ENCODE measurements at regions not wholly inside any gene's neighbourhood (a gene's known extent, or its start where the extent isn't known, plus 50 kb on each side); places are given as distances from the start of the nearest gene placed in this dataset.

- TF ChIP-seq RAD21 (IDR thresholded peaks at IDR 0.05; ENCODE audit: low read length) (no peak), GABPA (IDR thresholded peaks at IDR 0.05; ENCODE audit: low read depth) (no peak), FOXJ3 (CRISPR knock-in tag; IDR thresholded peaks at IDR 0.05) (no peak), MEF2A (IDR thresholded peaks at IDR 0.05; ENCODE audit: borderline replicate concordance, low read depth) (no peak), YY1 (IDR thresholded peaks at IDR 0.05; ENCODE audit: low read depth) (no peak), GATA2 (CRISPR knock-in tag; IDR thresholded peaks at IDR 0.05) (no peak), MAX (IDR thresholded peaks at IDR 0.05; ENCODE audit: low read depth) (no peak), IRF3 (IDR thresholded peaks at IDR 0.05; ENCODE audit: low read depth, low read length) (no peak), TAF1 (IDR thresholded peaks at IDR 0.05; ENCODE audit: borderline replicate concordance, low read depth, low read length) (no peak), TEAD4 (IDR thresholded peaks at IDR 0.05; ENCODE audit: borderline replicate concordance, insufficient read depth) (no peak)
Measured at GRCh38 chr4:54988655-54989054, 136.7 kb downstream of the KDR start (continued).

- 15% methylated on average over 3 of the region's 5 CpGs for WGBS (ENCODE audit: low lambda C conversion rate)
- H4K20me1 ChIP-seq (ENCODE audit: insufficient read depth): no peaks in the 10 kb centered on the region
- CTCF ChIA-PET: interaction anchor here (1.1 to 1.9 kb wide), 3 partner anchors 13 to 15 kb away, joined by 3 to 6 read pairs (median 3); no protein-coding TSS in a partner anchor
Measured at GRCh38 chr4:54986095-54986846, 139.1 kb downstream of the KDR start.

More at GRCh38 chr4:54986095-54986846, 139.1 kb downstream of the KDR start:
- Histone ChIP-seq H3K4me3 (ENCODE audit: low read depth in 2 of 2, low read length in 1 of 2) (no peak overlapping the region), H3K27ac (ENCODE audit: low read depth in 2 of 2, low read length in 1 of 2) (no peak overlapping the region), H3K36me3 (replicated peaks in 1 of 2; ENCODE audit: control insufficient read depth in 1 of 2, insufficient read depth in 2 of 2, low read length in 1 of 2) (no peaks in the 10 kb centered on the region), H3K9me2 (no peaks in the 10 kb centered on the region), H3K9ac (no peak overlapping the region), H3K4me1 (ENCODE audit: control insufficient read depth in 1 of 2, insufficient read depth in 2 of 2, low read depth in 1 of 2, low read length in 1 of 2) (no peaks in the 10 kb centered on the region), H3K79me2 (ENCODE audit: insufficient read depth) (no peaks in the 10 kb centered on the region), H3K4me2 (no peak overlapping the region), H3K9me3 (peaks cover 3% of the 10 kb centered on the region; the same call in 1 of the 2 replicates), H3F3A (replicated peaks; ENCODE audit: insufficient read depth) (no peaks in the 10 kb centered on the region), H2AFZ (ENCODE audit: low read depth) (no peak overlapping the region), H3K27me3 (ENCODE audit: insufficient read depth) (no peaks in the 10 kb centered on the region)
- POLR2A ChIA-PET: no interaction called here
- no peak for DNase-seq
- no peak for TF ChIP-seq TAF1 (IDR thresholded peaks at IDR 0.05; ENCODE audit: borderline replicate concordance, low read depth, low read length)
- no peak for TF ChIP-seq GABPA (IDR thresholded peaks at IDR 0.05; ENCODE audit: low read depth)
- no peak for TF ChIP-seq USF1 (IDR thresholded peaks at IDR 0.05; ENCODE audit: borderline replicate concordance, low read depth)
- no peak for TF ChIP-seq TCF12 (IDR thresholded peaks at IDR 0.05)
- TF ChIP-seq FOXM1 (IDR thresholded peaks at IDR 0.05; ENCODE audit: low read depth): no peak
- no peak for TF ChIP-seq CTCF (IDR thresholded peaks at IDR 0.05)
- TF ChIP-seq USF2 (IDR thresholded peaks at IDR 0.05; ENCODE audit: borderline replicate concordance, low read depth, low read length): no peak
- TF ChIP-seq SIN3A (IDR thresholded peaks at IDR 0.05; ENCODE audit: borderline replicate concordance, low read depth, low read length): no peak
- TF ChIP-seq EZH2phosphoT487 (IDR thresholded peaks at IDR 0.05; ENCODE audit: borderline replicate concordance, low read depth): no peak
- no peak for TF ChIP-seq EP300 (IDR thresholded peaks at IDR 0.05; ENCODE audit: borderline replicate concordance in 1 of 2, low read depth in 1 of 2, low read length in 1 of 2)
- no peak for TF ChIP-seq FOXJ3 (CRISPR knock-in tag; IDR thresholded peaks at IDR 0.05)
- TF ChIP-seq RFX5 (IDR thresholded peaks at IDR 0.05; ENCODE audit: low read length): no peak
